OCI-LY7 (cell line): ENCODE measurements at regions not wholly inside any gene's neighbourhood (a gene's known extent, or its start where the extent isn't known, plus 50 kb on each side); places are given as distances from the start of the nearest gene placed in this dataset.

Source experiments
- BruUV-seq: library from RNA; stranded (reverse); fragments of 400-500 nt; replicated peaks from 2 replicates; lab custom pipeline; 2021; lab: Mats Ljungman, UMichigan
- CTCF ChIA-PET: fragments of 300-600 bp; sonication (Branson Sonifier 250); formaldehyde crosslinking; loops from one replicate; lab custom pipeline; 2022; ENCODE audit warnings: antibody characterized with exemption; ENCODE audit not compliant: unreplicated experiment; lab: Charles Lee
- POLR2A ChIA-PET: fragments of 300-600 bp; sonication (Branson Sonifier 250); formaldehyde crosslinking; loops from one replicate; lab custom pipeline; 2022; ENCODE audit warnings: antibody characterized with exemption; lab: Charles Lee
- DNase-seq: peaks from one replicate; pipeline ENCODE4 v3.0.0-alpha.2; 2015; ENCODE audit warnings: low spot score
- H2AFZ ChIP-seq: fragments of 200-600 bp; sonication (generic), shearing (Covaris generic); 2 replicates; pipeline ENCODE4 v1.6.1; 2014; ENCODE audit warnings: mild to moderate bottlenecking, antibody characterized with exemption, low read length, moderate library complexity
- H3K27ac ChIP-seq: fragments of 200-600 bp; sonication (generic); 2 replicates; pipeline ENCODE4 v1.5.1; 2014; ENCODE audit warnings: mixed run types, low read depth, mild to moderate bottlenecking, moderate library complexity, low read length, inconsistent platforms; ENCODE audit not compliant: poor library complexity, severe bottlenecking
- H3K36me3 ChIP-seq: fragments of 200-600 bp; sonication (generic); 2 replicates; pipeline ENCODE4 v1.6.1; 2014; ENCODE audit warnings: mild to moderate bottlenecking, antibody characterized with exemption, low read length, moderate library complexity, mixed read lengths; ENCODE audit not compliant: insufficient read depth
- H3K4me1 ChIP-seq: fragments of 200-600 bp; sonication (generic); 2 replicates; pipeline ENCODE4 v1.5.1; 2014; ENCODE audit warnings: mild to moderate bottlenecking, low read length; ENCODE audit not compliant: insufficient read depth, poor library complexity, severe bottlenecking
- H3K4me2 ChIP-seq: fragments of 200-600 bp; sonication (generic); 2 replicates; pipeline ENCODE4 v1.6.1; 2014; ENCODE audit warnings: mild to moderate bottlenecking, low read length
- H3K4me3 ChIP-seq: fragments of 200-600 bp; sonication (generic); 2 replicates; pipeline ENCODE4 v1.5.1; 2014; ENCODE audit warnings: mild to moderate bottlenecking, low read depth, low read length; ENCODE audit not compliant: poor library complexity, severe bottlenecking
- H3K79me2 ChIP-seq: fragments of 200-600 bp; sonication (generic); 2 replicates; pipeline ENCODE4 v1.6.1; 2016; ENCODE audit warnings: low read depth, mild to moderate bottlenecking, low read length, moderate library complexity, mixed read lengths; ENCODE audit not compliant: insufficient read depth
- H3K9me2 ChIP-seq: fragments of 200-600 bp; sonication (generic); 2 replicates; pipeline ENCODE4 v1.6.1; 2016; ENCODE audit warnings: mild to moderate bottlenecking, low read length, mixed read lengths; ENCODE audit not compliant: insufficient read depth
- H3K9me3 ChIP-seq: fragments of 200-600 bp; sonication (generic); 2 replicates; pipeline ENCODE4 v1.6.1; 2014; ENCODE audit warnings: mild to moderate bottlenecking, mixed run types, low read length, mixed read lengths
- H4K20me1 ChIP-seq: fragments of 200-600 bp; sonication (generic); 2 replicates; pipeline ENCODE4 v1.6.1; 2014; ENCODE audit warnings: mild to moderate bottlenecking, antibody characterized with exemption, low read length, moderate library complexity, mixed read lengths; ENCODE audit not compliant: insufficient read depth
- EZH2phosphoT487 ChIP-seq: fragments of 200-600 bp; sonication (generic); IDR thresholded peaks from 2 replicates; pipeline ENCODE4 v1.6.1; 2018; ENCODE audit warnings: low read depth, borderline replicate concordance, mild to moderate bottlenecking, mixed run types, antibody characterized with exemption, low read length, moderate library complexity, mixed read lengths
- intact Hi-C: fragments of 100-400 bp; cut with micrococcal nuclease; formaldehyde crosslinking; loops from one replicate; pipeline ENCODE4 v1.10.0; 2022; ENCODE audit not compliant: unreplicated experiment
- TF ChIP-seq, protein P1 (sequence below): fragments of 200-600 bp; sonication (generic); conservative IDR thresholded peaks from 2 replicates; pipeline ENCODE4 v1.5.1; 2014; ENCODE audit warnings: mild to moderate bottlenecking, antibody characterized with exemption, low read length, moderate library complexity, mixed read lengths

DNA sequence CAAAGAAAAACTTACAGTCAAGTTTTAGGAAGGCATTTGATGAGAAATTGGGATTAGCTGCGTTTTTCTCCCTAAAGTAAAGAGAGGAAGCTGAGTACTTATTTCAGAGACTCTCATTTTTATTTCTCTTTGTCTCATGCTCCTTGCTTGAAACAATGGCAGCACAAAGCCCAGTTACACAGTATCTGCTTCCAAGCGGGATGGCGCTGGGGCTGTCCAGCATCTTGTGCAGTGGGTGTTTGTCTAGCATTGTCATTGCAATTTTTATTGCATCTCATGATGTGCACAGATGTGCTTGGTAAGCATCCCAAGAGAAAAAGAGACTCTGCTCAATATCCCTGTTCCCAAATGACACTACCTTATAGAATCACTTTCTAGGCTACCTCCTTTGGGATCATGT is 102.8 kb upstream of the ZNF521 start:
- ChIA-PET CTCF (no interaction called here), POLR2A (no interaction called here)
- Histone ChIP-seq H3K4me3 (no peak overlapping the region), H2AFZ (no peak overlapping the region), H3K9me2 (no peaks in the 10 kb centered on the region), H3K79me2 (no peaks in the 10 kb centered on the region), H3K9me3 (no peaks in the 10 kb centered on the region), H3K4me1 (no peaks in the 10 kb centered on the region), H3K4me2 (no peak overlapping the region), H4K20me1 (no peaks in the 10 kb centered on the region), H3K27ac (no peak overlapping the region), H3K36me3 (no peaks in the 10 kb centered on the region)
- DNase-seq = no peak
- no peak for TF ChIP-seq EZH2phosphoT487
- TF ChIP-seq, protein P1, sequence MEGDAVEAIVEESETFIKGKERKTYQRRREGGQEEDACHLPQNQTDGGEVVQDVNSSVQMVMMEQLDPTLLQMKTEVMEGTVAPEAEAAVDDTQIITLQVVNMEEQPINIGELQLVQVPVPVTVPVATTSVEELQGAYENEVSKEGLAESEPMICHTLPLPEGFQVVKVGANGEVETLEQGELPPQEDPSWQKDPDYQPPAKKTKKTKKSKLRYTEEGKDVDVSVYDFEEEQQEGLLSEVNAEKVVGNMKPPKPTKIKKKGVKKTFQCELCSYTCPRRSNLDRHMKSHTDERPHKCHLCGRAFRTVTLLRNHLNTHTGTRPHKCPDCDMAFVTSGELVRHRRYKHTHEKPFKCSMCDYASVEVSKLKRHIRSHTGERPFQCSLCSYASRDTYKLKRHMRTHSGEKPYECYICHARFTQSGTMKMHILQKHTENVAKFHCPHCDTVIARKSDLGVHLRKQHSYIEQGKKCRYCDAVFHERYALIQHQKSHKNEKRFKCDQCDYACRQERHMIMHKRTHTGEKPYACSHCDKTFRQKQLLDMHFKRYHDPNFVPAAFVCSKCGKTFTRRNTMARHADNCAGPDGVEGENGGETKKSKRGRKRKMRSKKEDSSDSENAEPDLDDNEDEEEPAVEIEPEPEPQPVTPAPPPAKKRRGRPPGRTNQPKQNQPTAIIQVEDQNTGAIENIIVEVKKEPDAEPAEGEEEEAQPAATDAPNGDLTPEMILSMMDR = no peak
- BruUV-seq = no TSS peak
- intact Hi-C loops = loop anchor here (10.0 kb wide), 1 partner anchor 380 kb away; no protein-coding TSS in a partner anchor

DNA sequence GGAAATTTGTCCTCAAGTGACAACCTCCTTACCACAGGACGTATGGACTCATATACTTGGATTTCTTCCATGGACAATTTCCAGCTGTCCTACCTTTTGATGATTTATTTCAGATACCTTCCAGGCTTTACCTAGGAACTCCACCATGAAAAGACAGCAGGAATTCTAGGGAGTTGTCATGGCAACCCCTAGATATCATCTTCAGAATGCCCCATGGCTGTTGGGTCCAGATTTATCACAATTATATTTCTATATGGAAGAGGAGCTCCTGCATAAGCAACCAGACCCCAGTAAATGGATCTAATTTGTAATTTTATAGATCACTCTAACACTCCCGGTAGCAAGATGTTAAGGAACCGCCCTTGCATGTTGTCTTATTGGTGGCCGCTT is 102.3 kb upstream of the ZNF521 start:
- Histone ChIP-seq H3K4me2 (no peak overlapping the region), H3K36me3 (no peaks in the 10 kb centered on the region), H3K4me3 (no peak overlapping the region), H2AFZ (no peak overlapping the region), H3K9me3 (no peaks in the 10 kb centered on the region), H4K20me1 (no peaks in the 10 kb centered on the region), H3K79me2 (no peaks in the 10 kb centered on the region), H3K9me2 (no peaks in the 10 kb centered on the region), H3K27ac (no peak overlapping the region), H3K4me1 (no peaks in the 10 kb centered on the region)
- ChIA-PET CTCF (no interaction called here), POLR2A (no interaction called here)
- no peak for DNase-seq
- TF ChIP-seq EZH2phosphoT487 = no peak
- TF ChIP-seq, protein P1 = no peak
- intact Hi-C loops = loop anchor here (10.0 kb wide), 1 partner anchor 381 kb away; no protein-coding TSS in a partner anchor
- no TSS peak for BruUV-seq

GRCh38 chr18:25453556-25454269 is 101.7 kb upstream of the ZNF521 start:
- intact Hi-C loops = loop anchor here (10.0 kb wide), 1 partner anchor 381 kb away; no protein-coding TSS in a partner anchor
- Histone ChIP-seq H3K9me3 (no peaks in the 10 kb centered on the region), H3K79me2 (no peaks in the 10 kb centered on the region), H3K4me1 (no peaks in the 10 kb centered on the region), H3K36me3 (no peaks in the 10 kb centered on the region), H3K9me2 (no peaks in the 10 kb centered on the region), H2AFZ (no peak overlapping the region), H3K27ac (no peak overlapping the region), H4K20me1 (no peaks in the 10 kb centered on the region), H3K4me2 (no peak overlapping the region), H3K4me3 (no peak overlapping the region)
- BruUV-seq = no TSS peak
- ChIA-PET POLR2A (interaction anchor here (0.7 kb wide), 1 partner anchor 611 kb away, joined by 3 read pairs; no protein-coding TSS in a partner anchor), CTCF (no interaction called here)
- TF ChIP-seq, protein P1 = no peak
- TF ChIP-seq EZH2phosphoT487 = no peak
- no peak for DNase-seq
